ENCODE measurements at regions not wholly inside any gene's neighbourhood (a gene's known extent, or its start where the extent isn't known, plus 50 kb on each side); places are given as distances from the start of the nearest gene placed in this dataset.

DNA sequence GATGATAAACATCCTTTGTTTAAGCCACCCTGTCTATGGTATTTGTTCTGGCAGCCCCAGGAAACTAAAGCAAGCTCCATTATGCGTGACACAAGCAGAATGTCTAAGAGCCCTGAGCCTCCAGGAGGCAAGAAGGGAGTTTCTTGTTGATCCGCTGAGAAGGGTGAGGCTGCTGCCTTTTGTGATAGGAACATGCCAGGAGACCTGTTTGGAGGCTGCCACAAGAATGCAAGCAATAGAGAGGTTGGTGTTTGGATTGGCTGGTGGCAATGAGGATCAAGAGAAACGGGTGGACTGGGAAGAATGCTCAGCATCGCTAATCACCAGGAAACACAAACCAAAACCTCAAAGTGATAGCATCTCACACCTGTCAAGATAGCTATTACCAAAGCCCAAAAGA, 104.8 kb downstream of the ASB7 start:
- ChIA-PET POLR2A (no interaction called here), CTCF (no interaction called here), RAD21 (ENCODE audit: low non-redundant PET in 1 of 2, low total read pairs in 2 of 2, uncharacterized antibody in 2 of 2, unreplicated experiment in 2 of 2) (no interaction called here)
- no peaks in the 10 kb centered on the region; a peak in 1 of 4 replicates for H3K36me3 ChIP-seq (ENCODE audit: control insufficient read depth in 1 of 2, insufficient read depth in 2 of 2, low read length in 2 of 2)
- H3K4me2 ChIP-seq (ENCODE audit: low read length) = no peak overlapping the region
- no peak overlapping the region for H3K9ac ChIP-seq (ENCODE audit: low read length)
- intact Hi-C loops (cut with micrococcal nuclease) = no loop called here
- no peaks in the 10 kb centered on the region for H3K9me2 ChIP-seq (ENCODE audit: insufficient read depth)
- ATAC-seq (no peak), DNase-seq (ENCODE audit: low read depth, low spot score) (no peak)
- BruUV-seq (replicated peaks) = no TSS peak
- peaks cover 11 to 43% of the 10 kb centered on the region in 2 experiments for H3K4me1 ChIP-seq (ENCODE audit: control insufficient read depth in 1 of 2, insufficient read depth in 2 of 2, low read length in 2 of 2)
- no peaks in the 10 kb centered on the region for H3K79me2 ChIP-seq (ENCODE audit: insufficient read depth, low read length)
- no peak overlapping the region for H3K27ac ChIP-seq (ENCODE audit: low read depth, low read length)
- no peaks in the 10 kb centered on the region for H3K27me3 ChIP-seq (ENCODE audit: insufficient read depth, low read length)
- no peak overlapping the region for H2AFZ ChIP-seq (ENCODE audit: low read depth, low read length, poor library complexity, severe bottlenecking)
- no peak for TF ChIP-seq EZH2 (IDR thresholded peaks at IDR 0.05)
- TF ChIP-seq, protein P1, sequence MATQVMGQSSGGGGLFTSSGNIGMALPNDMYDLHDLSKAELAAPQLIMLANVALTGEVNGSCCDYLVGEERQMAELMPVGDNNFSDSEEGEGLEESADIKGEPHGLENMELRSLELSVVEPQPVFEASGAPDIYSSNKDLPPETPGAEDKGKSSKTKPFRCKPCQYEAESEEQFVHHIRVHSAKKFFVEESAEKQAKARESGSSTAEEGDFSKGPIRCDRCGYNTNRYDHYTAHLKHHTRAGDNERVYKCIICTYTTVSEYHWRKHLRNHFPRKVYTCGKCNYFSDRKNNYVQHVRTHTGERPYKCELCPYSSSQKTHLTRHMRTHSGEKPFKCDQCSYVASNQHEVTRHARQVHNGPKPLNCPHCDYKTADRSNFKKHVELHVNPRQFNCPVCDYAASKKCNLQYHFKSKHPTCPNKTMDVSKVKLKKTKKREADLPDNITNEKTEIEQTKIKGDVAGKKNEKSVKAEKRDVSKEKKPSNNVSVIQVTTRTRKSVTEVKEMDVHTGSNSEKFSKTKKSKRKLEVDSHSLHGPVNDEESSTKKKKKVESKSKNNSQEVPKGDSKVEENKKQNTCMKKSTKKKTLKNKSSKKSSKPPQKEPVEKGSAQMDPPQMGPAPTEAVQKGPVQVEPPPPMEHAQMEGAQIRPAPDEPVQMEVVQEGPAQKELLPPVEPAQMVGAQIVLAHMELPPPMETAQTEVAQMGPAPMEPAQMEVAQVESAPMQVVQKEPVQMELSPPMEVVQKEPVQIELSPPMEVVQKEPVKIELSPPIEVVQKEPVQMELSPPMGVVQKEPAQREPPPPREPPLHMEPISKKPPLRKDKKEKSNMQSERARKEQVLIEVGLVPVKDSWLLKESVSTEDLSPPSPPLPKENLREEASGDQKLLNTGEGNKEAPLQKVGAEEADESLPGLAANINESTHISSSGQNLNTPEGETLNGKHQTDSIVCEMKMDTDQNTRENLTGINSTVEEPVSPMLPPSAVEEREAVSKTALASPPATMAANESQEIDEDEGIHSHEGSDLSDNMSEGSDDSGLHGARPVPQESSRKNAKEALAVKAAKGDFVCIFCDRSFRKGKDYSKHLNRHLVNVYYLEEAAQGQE (IDR thresholded peaks at IDR 0.05; ENCODE audit: low read depth) = no peak
- TF ChIP-seq, protein P2, sequence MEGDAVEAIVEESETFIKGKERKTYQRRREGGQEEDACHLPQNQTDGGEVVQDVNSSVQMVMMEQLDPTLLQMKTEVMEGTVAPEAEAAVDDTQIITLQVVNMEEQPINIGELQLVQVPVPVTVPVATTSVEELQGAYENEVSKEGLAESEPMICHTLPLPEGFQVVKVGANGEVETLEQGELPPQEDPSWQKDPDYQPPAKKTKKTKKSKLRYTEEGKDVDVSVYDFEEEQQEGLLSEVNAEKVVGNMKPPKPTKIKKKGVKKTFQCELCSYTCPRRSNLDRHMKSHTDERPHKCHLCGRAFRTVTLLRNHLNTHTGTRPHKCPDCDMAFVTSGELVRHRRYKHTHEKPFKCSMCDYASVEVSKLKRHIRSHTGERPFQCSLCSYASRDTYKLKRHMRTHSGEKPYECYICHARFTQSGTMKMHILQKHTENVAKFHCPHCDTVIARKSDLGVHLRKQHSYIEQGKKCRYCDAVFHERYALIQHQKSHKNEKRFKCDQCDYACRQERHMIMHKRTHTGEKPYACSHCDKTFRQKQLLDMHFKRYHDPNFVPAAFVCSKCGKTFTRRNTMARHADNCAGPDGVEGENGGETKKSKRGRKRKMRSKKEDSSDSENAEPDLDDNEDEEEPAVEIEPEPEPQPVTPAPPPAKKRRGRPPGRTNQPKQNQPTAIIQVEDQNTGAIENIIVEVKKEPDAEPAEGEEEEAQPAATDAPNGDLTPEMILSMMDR (IDR thresholded peaks at IDR 0.05 in 2 of 3, conservative IDR thresholded peaks at IDR 0.05 in 1 of 3; ENCODE audit: borderline replicate concordance in 1 of 3, insufficient read depth in 1 of 3, low read depth in 2 of 3, low read length in 2 of 3) = no peak
- TF ChIP-seq FOSL1 (IDR thresholded peaks at IDR 0.05; ENCODE audit: low read depth) = no peak
- TF ChIP-seq ELF1 (IDR thresholded peaks at IDR 0.05; ENCODE audit: borderline replicate concordance, low read depth) = no peak
- no peak for TF ChIP-seq EZH2phosphoT487 (IDR thresholded peaks at IDR 0.05; ENCODE audit: borderline replicate concordance)
- TF ChIP-seq ZFX (IDR thresholded peaks at IDR 0.05) = no peak
- no peak for TF ChIP-seq ATF3 (IDR thresholded peaks at IDR 0.05)
- TF ChIP-seq POLR2A (IDR thresholded peaks at IDR 0.05; ENCODE audit: borderline replicate concordance, extremely low read depth, insufficient read depth, insufficient read length) = no peak
- no peak for TF ChIP-seq POLR2AphosphoS5 (IDR thresholded peaks at IDR 0.05; ENCODE audit: low read depth, low read length)
- no peak for TF ChIP-seq TCF7L2 (IDR thresholded peaks at IDR 0.05; ENCODE audit: borderline replicate concordance, extremely low read depth, insufficient read depth, insufficient read length)
- TF ChIP-seq SIN3A (IDR thresholded peaks at IDR 0.05; ENCODE audit: low read depth) = no peak
- no peak for TF ChIP-seq CBX3 (IDR thresholded peaks at IDR 0.05; ENCODE audit: low read depth)
- TF ChIP-seq SP1 (IDR thresholded peaks at IDR 0.05; ENCODE audit: low read depth) = no peak
- no peak for TF ChIP-seq RAD21 (IDR thresholded peaks at IDR 0.05; ENCODE audit: low read depth)
- TF ChIP-seq SRF (IDR thresholded peaks at IDR 0.05; ENCODE audit: low read depth) = no peak
- no peak for TF ChIP-seq EGR1 (IDR thresholded peaks at IDR 0.05; ENCODE audit: low read depth)
- TF ChIP-seq, protein P3, sequence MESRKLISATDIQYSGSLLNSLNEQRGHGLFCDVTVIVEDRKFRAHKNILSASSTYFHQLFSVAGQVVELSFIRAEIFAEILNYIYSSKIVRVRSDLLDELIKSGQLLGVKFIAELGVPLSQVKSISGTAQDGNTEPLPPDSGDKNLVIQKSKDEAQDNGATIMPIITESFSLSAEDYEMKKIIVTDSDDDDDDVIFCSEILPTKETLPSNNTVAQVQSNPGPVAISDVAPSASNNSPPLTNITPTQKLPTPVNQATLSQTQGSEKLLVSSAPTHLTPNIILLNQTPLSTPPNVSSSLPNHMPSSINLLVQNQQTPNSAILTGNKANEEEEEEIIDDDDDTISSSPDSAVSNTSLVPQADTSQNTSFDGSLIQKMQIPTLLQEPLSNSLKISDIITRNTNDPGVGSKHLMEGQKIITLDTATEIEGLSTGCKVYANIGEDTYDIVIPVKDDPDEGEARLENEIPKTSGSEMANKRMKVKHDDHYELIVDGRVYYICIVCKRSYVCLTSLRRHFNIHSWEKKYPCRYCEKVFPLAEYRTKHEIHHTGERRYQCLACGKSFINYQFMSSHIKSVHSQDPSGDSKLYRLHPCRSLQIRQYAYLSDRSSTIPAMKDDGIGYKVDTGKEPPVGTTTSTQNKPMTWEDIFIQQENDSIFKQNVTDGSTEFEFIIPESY (IDR thresholded peaks at IDR 0.05; ENCODE audit: extremely low read depth, insufficient replicate concordance, low read length) = no peak
- no peak for TF ChIP-seq CEBPB (IDR thresholded peaks at IDR 0.05; ENCODE audit: low read depth)
- no peak for TF ChIP-seq MAX (IDR thresholded peaks at IDR 0.05)
- no peaks in the 10 kb centered on the region for H4K20me1 ChIP-seq (ENCODE audit: insufficient read depth)
- no peak overlapping the region for H3K4me3 ChIP-seq (replicated peaks in 1 of 2; ENCODE audit: low read depth in 1 of 2, low read length in 2 of 2)
- no peaks in the 10 kb centered on the region for H3K9me3 ChIP-seq (ENCODE audit: control insufficient read depth in 1 of 2, insufficient read depth in 1 of 2, low read depth in 1 of 2, low read length in 2 of 2)
